HCT116 (cell line): ENCODE measurements at regions not wholly inside any gene's neighbourhood (a gene's known extent, or its start where the extent isn't known, plus 50 kb on each side); places are given as distances from the start of the nearest gene placed in this dataset.

Source experiments
- ATAC-seq: fragments of 200-7000 bp; cut with Tn5 transposase; 2 replicates; pipeline ENCODE4 v1.9.1; 2020; ENCODE audit warnings: mild to moderate bottlenecking, moderate library complexity
- BruUV-seq: library from RNA; stranded (reverse); fragments of 400-500 nt; replicated peaks from 2 replicates; lab custom pipeline; 2021; lab: Mats Ljungman, UMichigan
- CTCF ChIA-PET: fragments of 300-600 bp; sonication (Branson Sonifier 250); formaldehyde crosslinking; loops from one replicate; lab custom pipeline; 2021; ENCODE audit warnings: antibody characterized with exemption; lab: Charles Lee
- POLR2A ChIA-PET: fragments of 300-600, 350-600 bp; sonication (Branson Sonifier 250); formaldehyde crosslinking; loops from one replicate; lab custom pipeline; 2021; ENCODE audit warnings: antibody characterized with exemption; lab: Charles Lee
- RAD21 ChIA-PET, 2 experiments: fragments of 300-600 bp; sonication (Branson Sonifier 250); formaldehyde crosslinking; loops; one replicate each; lab custom pipeline; 2023; ENCODE audit warnings: low total read pairs in 2 of 2; ENCODE audit not compliant: uncharacterized antibody in 2 of 2, unreplicated experiment in 2 of 2, low non-redundant PET in 1 of 2; lab: Charles Lee
- DNase-seq: peaks from one replicate; pipeline ENCODE4 v3.0.0-alpha.2; 2010; ENCODE audit warnings: low read depth, low spot score
- H2AFZ ChIP-seq: fragments of 200-600 bp; shearing (Covaris generic), sonication (generic); 2 replicates; pipeline ENCODE4 v1.6.1; 2017; ENCODE audit warnings: low read depth, mixed run types, mixed read lengths, antibody characterized with exemption, low read length; ENCODE audit not compliant: poor library complexity, severe bottlenecking
- H3K27ac ChIP-seq: 2 replicates; pipeline ENCODE4 v1.5.1; 2012; ENCODE audit warnings: low read depth, low read length
- H3K27me3 ChIP-seq: fragments of 200-600 bp; sonication (generic); 2 replicates; pipeline ENCODE4 v1.6.1; 2016; ENCODE audit warnings: mixed run types, low read length, mixed read lengths; ENCODE audit not compliant: insufficient read depth
- H3K36me3 ChIP-seq, 2 experiments: fragments of 200-500 bp in 1 of 2; fragments of 200-600 bp in 1 of 2; sonication (Bioruptor generic) in 1 of 2; sonication (generic) in 1 of 2; 2 replicates each; pipeline versions ENCODE4 v1.5.1 to v1.6.1; 2014 to 2016; ENCODE audit warnings: low read length in 2 of 2, inconsistent platforms in 1 of 2, mixed read lengths in 1 of 2, mixed run types in 1 of 2; ENCODE audit not compliant: insufficient read depth in 2 of 2, control insufficient read depth in 1 of 2
- H3K4me1 ChIP-seq, 2 experiments: fragments of 200-600 bp in 1 of 2; sonication (generic) in 1 of 2; 2 replicates each; pipeline versions ENCODE4 v1.5.1 to v1.6.1; 2012 to 2017; ENCODE audit warnings: low read length in 2 of 2, inconsistent platforms in 1 of 2, mild to moderate bottlenecking in 1 of 2, mixed read lengths in 1 of 2, mixed run types in 1 of 2, moderate library complexity in 1 of 2; ENCODE audit not compliant: insufficient read depth in 2 of 2, control insufficient read depth in 1 of 2
- H3K4me2 ChIP-seq: fragments of 200-600 bp; sonication (generic); 2 replicates; pipeline ENCODE4 v1.6.1; 2017; ENCODE audit warnings: mixed run types, low read length, mixed read lengths
- H3K4me3 ChIP-seq, 2 experiments: fragments of 200-600 bp in 1 of 2; sonication (generic) in 1 of 2; replicated peaks in 1 of 2; 2 replicates each; pipeline ENCODE4 v1.5.1; 2011 to 2016; ENCODE audit warnings: low read length in 2 of 2, control low read depth in 1 of 2, low read depth in 1 of 2, mild to moderate bottlenecking in 1 of 2, mixed read lengths in 1 of 2, mixed run types in 1 of 2
- H3K79me2 ChIP-seq: fragments of 200-600 bp; sonication (generic); 2 replicates; pipeline ENCODE4 v1.6.1; 2017; ENCODE audit warnings: mild to moderate bottlenecking, mixed run types, low read length, moderate library complexity, mixed read lengths; ENCODE audit not compliant: insufficient read depth
- H3K9ac ChIP-seq: fragments of 200-600 bp; sonication (generic); 2 replicates; pipeline ENCODE4 v1.6.1; 2016; ENCODE audit warnings: low read length, mixed read lengths
- H3K9me2 ChIP-seq: fragments of 200-600 bp; sonication (generic), shearing (Covaris generic); 2 replicates; pipeline ENCODE4 v1.6.1; 2017; ENCODE audit warnings: mixed run types, mild to moderate bottlenecking, moderate library complexity; ENCODE audit not compliant: insufficient read depth
- H3K9me3 ChIP-seq, 2 experiments: fragments of 200-500 bp in 1 of 2; fragments of 200-600 bp in 1 of 2; sonication (Bioruptor generic) in 1 of 2; sonication (generic) in 1 of 2; 2 replicates each; pipeline ENCODE4 v1.6.1; 2014 to 2017; ENCODE audit warnings: low read length in 2 of 2, mixed read lengths in 2 of 2, inconsistent platforms in 1 of 2, low read depth in 1 of 2, mild to moderate bottlenecking in 1 of 2, mixed run types in 1 of 2, moderate library complexity in 1 of 2; ENCODE audit not compliant: control insufficient read depth in 1 of 2, insufficient read depth in 1 of 2
- H4K20me1 ChIP-seq: fragments of 200-600 bp; sonication (generic), shearing (Covaris generic); 2 replicates; pipeline ENCODE4 v1.6.1; 2017; ENCODE audit warnings: mixed run types, mild to moderate bottlenecking, moderate library complexity; ENCODE audit not compliant: insufficient read depth
- CTCF ChIP-seq, 3 experiments: fragments of 200-600 bp in 1 of 3; sonication (generic) in 1 of 3; IDR thresholded peaks in 2 of 3; conservative IDR thresholded peaks in 1 of 3; 2 replicates each; pipeline ENCODE4 v1.5.1; 2012 to 2017; ENCODE audit warnings: low read depth in 2 of 3, low read length in 2 of 3, antibody characterized with exemption in 1 of 3, borderline replicate concordance in 1 of 3, control low read depth in 1 of 3, mild to moderate bottlenecking in 1 of 3, mixed read lengths in 1 of 3, mixed run types in 1 of 3, moderate library complexity in 1 of 3; ENCODE audit not compliant: insufficient read depth in 1 of 3
- ELF1 ChIP-seq: IDR thresholded peaks from 2 replicates; pipeline ENCODE4 v1.6.1; 2012; ENCODE audit warnings: low read depth, borderline replicate concordance
- EZH2 ChIP-seq: fragments of 200-600 bp; sonication (generic); IDR thresholded peaks from 2 replicates; pipeline ENCODE4 v1.6.1; 2017; ENCODE audit warnings: antibody characterized with exemption, mixed run types
- FOSL1 ChIP-seq: IDR thresholded peaks from 2 replicates; pipeline ENCODE4 v1.6.1; 2012; ENCODE audit warnings: low read depth
- MAX ChIP-seq: IDR thresholded peaks from 2 replicates; pipeline ENCODE4 v1.6.1; 2012
- POLR2A ChIP-seq: IDR thresholded peaks from 2 replicates; pipeline ENCODE4 v1.7.0; 2011; ENCODE audit warnings: borderline replicate concordance; ENCODE audit not compliant: insufficient read depth, insufficient read length; ENCODE audit errors: extremely low read depth
- POLR2AphosphoS5 ChIP-seq: IDR thresholded peaks from 2 replicates; pipeline ENCODE4 v1.6.1; 2011; ENCODE audit warnings: mild to moderate bottlenecking, low read depth, low read length, moderate library complexity
- RAD21 ChIP-seq: IDR thresholded peaks from 2 replicates; pipeline ENCODE4 v1.6.1; 2012; ENCODE audit warnings: low read depth, mild to moderate bottlenecking
- REST ChIP-seq: IDR thresholded peaks from 2 replicates; pipeline ENCODE4 v1.6.1; 2012; ENCODE audit warnings: low read depth
- SIN3A ChIP-seq: IDR thresholded peaks from 2 replicates; pipeline ENCODE4 v1.6.1; 2012; ENCODE audit warnings: low read depth
- SP1 ChIP-seq: IDR thresholded peaks from 2 replicates; pipeline ENCODE4 v1.6.1; 2012; ENCODE audit warnings: low read depth
- TCF7L2 ChIP-seq: IDR thresholded peaks from 2 replicates; pipeline ENCODE4 v1.7.0; 2011; ENCODE audit warnings: borderline replicate concordance, inconsistent platforms; ENCODE audit not compliant: insufficient read depth, insufficient read length; ENCODE audit errors: extremely low read depth
- ZFX ChIP-seq: fragments of 450-650 bp; IDR thresholded peaks from 2 replicates; pipeline ENCODE4 v1.6.1; 2017
- ZNF274 ChIP-seq: fragments of 200-500 bp; sonication (Bioruptor generic); IDR thresholded peaks from 2 replicates; pipeline ENCODE4 v1.6.1; 2014; ENCODE audit warnings: mild to moderate bottlenecking, low read depth, low read length, inconsistent platforms
- intact Hi-C: fragments of 100-400 bp; cut with micrococcal nuclease; formaldehyde crosslinking; loops from 2 replicates; pipeline ENCODE4 v1.10.0; 2022

- no peak for ATAC-seq
- Histone ChIP-seq H3K79me2 (no peaks in the 10 kb centered on the region), H3K9ac (no peak overlapping the region), H3K9me3 (no peaks in the 10 kb centered on the region), H3K27ac (no peak overlapping the region), H3K4me1 (no peaks in the 10 kb centered on the region), H3K27me3 (0 out of 2 replicates have a peak, but pooled peaks cover 5% of the 10 kb centered on the region), H2AFZ (no peak overlapping the region), H3K4me3 (no peak overlapping the region), H3K4me2 (no peak overlapping the region), H4K20me1 (no peaks in the 10 kb centered on the region), H3K9me2 (no peaks in the 10 kb centered on the region), H3K36me3 (no peaks in the 10 kb centered on the region)
- no peak for TF ChIP-seq CTCF (IDR thresholded peaks at IDR 0.05 in 2 of 3, conservative IDR thresholded peaks at IDR 0.05 in 1 of 3; ENCODE audit: borderline replicate concordance in 1 of 3, insufficient read depth in 1 of 3, low read depth in 2 of 3, low read length in 2 of 3)
- TF ChIP-seq POLR2A: no peak
- no peak for TF ChIP-seq SP1
- TF ChIP-seq ZNF274: no peak
- no peak for TF ChIP-seq ZFX
- TF ChIP-seq RAD21: no peak
- TF ChIP-seq MAX: no peak
- no peak for TF ChIP-seq ELF1
- no peak for TF ChIP-seq SIN3A
- no peak for TF ChIP-seq REST
- no peak for TF ChIP-seq EZH2
- TF ChIP-seq TCF7L2: no peak
- TF ChIP-seq FOSL1: no peak
- no peak for TF ChIP-seq POLR2AphosphoS5
- intact Hi-C loops: no loop called here
- CTCF ChIA-PET: no interaction called here
- RAD21 ChIA-PET: no interaction called here
- POLR2A ChIA-PET: no interaction called here
- BruUV-seq: no TSS peak
- no peak for DNase-seq
Observed at GRCh38 chrX:13955975-13956374, 73.7 kb downstream of the GEMIN8 start.
